IPS DF 4.7 (cell line): ENCODE measurements at regions not wholly inside any gene's neighbourhood (a gene's known extent, or its start where the extent isn't known, plus 50 kb on each side); places are given as distances from the start of the nearest gene placed in this dataset.

Experiments used
- DNase-seq: peaks from one replicate; pipeline ENCODE4 v3.0.0-alpha.2; 2013; ENCODE audit warnings: low spot score; ENCODE audit errors: extremely low read depth

DNA sequence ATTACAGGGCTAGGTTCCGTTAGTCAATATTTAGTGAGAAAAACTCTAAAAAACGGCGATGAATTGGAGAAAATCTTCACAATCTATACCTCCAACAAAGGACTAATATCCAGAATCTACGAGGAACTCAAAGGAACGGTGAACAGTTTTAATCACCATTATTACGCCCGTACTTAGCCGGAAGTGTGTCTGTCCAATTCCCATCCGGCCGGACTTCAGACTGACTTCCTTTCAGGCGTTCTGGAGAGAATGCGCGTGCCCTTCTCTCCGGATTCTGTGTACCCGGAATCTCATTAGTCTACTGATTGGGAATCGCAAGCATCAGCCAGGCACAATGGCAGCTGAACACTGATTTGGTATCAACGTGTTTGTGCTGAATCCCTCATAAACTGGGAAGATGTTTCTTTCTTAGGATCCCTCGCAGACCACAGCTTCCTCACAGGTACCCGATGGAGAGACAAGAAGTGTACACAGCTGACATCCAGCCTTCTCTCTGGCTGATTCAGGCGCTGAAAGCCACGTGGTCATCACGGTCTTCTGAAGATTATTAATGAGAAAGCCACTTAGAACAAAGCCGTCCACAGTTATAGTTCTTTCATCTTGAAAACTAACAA lies 239.9 kb downstream of the ZNF516 start:
- no peak for DNase-seq

DNA sequence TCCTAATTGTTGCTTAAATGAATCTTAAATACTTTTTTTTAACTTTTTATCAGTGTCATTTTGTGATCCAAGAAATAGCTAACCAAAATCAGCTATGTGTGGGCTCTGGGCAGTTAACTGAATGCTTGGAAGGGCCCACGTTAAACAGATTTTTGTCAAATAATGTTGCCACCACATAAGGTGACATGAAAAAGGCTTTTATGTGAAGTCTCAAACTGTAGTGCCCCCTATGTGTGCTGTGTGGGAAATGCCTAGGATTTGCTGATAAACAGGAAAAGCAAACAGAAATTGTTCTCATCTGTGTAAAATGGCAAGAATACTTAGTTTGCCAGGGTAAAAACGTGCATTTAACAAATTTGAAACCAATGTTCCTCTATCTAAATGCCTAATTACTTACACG lies 242.2 kb downstream of the ZNF516 start:
- no peak for DNase-seq

DNA sequence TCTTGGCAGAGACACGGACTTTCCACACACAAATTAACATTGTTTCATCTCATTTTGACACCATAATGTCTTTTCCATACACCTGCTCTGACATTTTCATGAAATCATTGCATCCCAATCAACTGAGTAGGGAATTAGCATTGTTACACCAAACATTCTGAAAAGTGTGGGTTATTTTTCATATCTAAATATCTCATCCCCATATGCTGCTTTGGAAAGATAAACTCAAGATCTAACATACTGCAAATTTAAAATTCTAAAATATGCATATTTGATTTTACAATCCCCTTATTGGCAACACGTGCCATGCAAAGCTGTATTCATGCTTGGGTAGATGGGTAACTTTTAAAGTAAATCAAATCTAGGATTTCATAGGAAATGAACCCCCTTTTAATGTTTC lies 242.9 kb downstream of the ZNF516 start:
- DNase-seq: no peak

DNA sequence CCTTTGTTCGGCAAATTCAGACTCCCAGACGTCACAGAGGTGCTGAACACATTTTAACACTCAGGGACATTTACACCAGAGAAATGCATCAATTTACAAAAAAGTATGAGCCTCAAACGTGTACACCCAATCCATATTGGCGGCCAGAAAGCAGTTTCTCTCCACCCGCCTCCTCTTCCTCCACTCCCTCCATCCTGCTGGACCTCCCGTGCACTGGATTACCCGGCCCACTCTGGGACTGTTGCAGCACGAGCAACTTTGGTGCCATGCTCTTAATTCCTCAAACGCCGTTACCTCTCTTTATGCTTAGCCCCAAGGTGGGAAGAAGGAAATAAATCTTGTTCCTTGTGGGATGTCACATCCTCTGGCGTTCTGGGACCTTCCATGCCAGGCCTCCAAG lies 243.4 kb downstream of the ZNF516 start:
- no peak for DNase-seq

DNA sequence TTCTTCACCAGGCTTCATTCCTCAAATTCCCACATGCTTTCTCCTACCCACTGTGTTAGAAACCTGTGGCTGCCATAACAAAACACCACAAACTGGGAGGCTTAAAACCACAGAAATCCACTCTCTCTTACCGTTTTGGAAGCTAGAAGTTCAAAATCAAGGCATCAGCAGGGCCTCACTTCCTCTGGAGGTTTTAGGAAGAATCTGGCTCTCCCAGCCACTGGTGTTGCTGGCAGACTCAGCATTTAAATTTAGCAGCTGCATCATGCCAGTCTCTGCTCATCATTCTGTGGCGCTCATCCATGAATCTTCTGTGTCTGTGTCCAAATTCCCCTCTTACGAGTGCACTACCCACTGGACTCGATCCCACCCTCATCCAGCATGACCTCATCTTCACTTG lies 248.5 kb downstream of the ZNF516 start:
- no peak for DNase-seq

DNA sequence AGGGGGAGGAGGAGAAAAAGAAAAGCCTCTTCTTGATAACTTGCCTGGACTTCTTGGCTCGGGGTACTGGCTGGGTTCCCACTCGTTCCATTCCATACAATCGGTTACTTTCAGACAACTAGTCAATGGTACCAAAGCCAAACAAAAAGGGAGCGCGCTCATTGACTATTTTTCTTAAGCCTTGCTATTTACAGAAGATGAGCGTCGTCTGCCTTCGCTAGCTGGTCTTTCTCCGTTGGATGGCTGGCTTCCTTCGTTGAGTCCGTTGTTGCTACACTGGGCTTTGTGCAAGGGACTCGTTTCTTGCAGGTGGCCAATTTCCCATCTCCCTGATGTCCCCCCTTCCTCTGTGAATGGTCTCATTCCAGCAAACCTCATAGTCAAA lies 260.4 kb downstream of the ZNF516 start:
- DNase-seq: no peak

DNA sequence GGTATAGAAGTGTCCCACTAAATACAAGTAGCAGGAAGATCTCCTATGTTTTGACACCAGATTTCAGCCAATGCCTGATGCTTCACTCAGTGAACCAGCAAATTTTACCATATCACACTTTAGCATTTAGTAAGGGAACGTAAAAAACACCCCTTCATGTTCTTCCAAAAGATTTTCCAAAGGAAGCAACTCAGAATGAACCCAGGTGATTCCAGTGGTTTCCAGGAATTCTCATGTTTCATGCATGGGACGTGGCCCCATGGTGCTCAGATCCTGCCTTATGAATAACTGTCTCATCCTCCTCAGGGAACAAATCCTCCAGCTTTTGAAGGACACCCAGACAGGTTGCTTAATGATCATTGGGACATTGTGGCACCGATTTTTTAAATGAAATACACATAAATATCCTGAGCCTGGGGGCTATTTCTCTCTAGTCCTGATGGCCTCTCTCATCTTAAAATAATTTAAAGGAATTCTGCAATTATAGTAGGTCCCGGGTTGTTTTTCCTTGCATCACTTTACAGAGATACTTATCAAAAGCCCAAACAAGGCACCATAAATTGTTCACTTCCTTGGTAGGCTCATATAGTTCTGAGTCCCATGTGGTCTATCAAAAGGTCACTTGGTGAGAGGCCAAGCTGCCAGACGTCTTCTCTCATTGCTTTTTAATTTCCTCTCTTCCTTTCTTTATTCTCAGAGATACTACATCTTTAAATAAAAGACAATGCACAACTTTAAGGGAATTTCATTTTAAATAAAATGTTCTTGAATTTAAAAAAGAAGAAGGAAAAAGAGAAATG lies 261.0 kb downstream of the ZNF516 start:
- no peak for DNase-seq

DNA sequence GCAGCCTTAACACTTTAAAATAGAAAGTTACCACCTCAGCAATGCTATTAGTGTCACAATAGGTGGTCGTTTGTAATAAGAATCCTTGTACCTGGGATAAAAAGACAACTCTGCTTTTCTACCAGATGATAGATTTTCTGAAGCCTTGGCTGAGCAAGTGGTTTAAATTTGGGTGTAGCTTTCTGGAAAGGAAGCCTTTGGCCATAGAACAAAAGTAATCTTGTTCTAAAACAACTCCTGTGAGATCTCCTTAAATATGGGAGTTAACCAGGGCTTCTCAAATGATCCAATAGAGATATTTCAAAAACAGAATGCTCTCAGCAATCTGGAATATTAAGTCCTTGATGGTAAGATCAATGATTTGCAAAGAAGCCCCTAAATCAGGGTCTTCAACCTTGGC lies 261.6 kb downstream of the ZNF516 start:
- DNase-seq: no peak

DNA sequence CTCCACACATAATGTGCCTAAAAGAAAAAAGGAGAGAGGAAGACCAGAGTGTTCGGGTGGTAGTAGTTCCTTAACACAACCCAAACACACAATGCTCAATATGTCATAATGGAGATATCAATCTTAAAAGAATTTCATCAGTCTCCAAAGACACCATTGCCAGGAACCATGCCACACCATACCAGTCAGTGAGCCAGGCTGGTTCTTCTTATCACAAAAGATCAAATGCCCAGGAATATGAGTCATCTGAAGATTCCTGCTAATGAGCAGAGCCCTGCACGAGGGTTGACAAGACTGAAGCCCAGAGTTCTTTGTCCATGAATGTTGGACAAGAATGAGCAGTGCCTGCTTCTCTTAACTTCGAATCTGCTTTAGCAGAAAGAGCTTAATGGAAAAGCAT lies 262.3 kb downstream of the ZNF516 start:
- DNase-seq: no peak

DNA sequence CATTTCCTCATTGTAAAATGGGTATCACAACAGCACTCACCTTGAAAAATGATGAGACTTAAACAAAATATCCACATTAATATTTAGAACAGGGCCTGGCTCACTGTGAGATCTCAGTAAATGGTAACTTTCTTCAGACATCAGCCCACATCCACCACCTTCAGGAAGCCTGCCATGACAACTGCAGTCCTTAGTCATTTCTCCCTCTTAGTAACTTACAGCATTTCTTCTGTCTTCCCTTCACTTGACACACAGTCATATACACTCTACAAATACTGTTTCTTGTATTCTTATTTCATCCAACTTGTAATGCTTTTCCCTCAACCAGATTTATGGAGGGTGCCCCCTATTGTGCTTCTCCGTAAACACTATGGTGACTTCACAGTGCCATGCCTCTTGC lies 263.0 kb downstream of the ZNF516 start:
- DNase-seq: no peak

DNA sequence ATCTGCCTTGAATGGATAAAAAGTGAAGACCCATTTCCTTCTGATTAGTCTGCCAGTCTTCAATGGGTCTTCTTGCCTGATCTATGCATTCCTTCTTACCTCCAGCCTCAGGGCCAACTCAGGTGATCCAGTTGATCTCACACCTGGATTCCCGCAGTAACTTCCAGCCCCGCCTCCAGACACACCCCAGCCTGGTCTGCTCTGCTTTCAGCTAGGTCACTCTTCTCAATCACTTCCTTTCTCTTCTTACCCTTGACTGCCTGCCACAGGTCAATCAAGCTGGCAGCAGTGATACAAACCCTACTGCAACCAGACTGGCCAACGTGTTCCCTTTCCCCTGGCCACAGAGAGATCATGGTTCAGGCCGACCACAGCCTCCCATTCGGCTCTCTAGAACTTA lies 263.6 kb downstream of the ZNF516 start:
- DNase-seq: no peak

DNA sequence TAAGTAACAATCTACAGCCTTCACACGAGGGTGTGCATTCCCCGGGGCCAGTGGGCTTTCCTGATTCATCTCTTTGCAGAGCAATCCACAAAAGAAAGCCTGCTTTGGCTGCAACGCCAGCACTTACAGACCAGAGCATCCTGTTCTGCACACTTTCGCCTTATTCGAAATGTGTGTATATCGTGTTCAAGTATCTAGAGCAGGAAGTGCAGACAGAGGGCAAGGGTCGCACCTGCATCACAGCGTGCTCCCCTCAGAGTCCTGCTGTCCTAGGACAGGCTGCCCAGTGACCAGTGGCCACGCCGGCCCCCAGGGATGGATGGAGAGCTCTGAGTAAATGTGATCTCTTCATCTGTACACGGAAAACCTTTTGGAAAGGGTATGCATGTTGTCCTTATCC lies 264.3 kb downstream of the ZNF516 start:
- no peak for DNase-seq

DNA sequence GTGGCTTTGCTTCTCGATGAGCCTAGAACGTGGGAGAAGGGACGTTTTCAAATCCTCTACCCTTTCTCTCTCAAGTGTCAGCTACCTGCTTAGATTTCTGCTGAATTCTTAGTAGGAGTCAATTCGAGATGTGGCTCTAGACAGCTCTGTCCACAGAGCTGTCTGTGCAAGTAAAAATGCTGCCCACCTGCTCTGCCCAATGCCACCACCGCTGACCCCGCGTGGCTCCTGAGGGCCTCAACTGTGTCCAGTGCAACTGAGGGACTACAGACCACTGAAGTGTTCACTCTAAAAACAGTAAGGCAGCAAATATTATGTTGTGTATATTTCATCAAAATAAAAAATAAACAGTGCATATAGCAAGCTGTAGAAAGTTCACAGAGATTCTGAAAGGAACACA lies 266.3 kb downstream of the ZNF516 start:
- DNase-seq: no peak

DNA sequence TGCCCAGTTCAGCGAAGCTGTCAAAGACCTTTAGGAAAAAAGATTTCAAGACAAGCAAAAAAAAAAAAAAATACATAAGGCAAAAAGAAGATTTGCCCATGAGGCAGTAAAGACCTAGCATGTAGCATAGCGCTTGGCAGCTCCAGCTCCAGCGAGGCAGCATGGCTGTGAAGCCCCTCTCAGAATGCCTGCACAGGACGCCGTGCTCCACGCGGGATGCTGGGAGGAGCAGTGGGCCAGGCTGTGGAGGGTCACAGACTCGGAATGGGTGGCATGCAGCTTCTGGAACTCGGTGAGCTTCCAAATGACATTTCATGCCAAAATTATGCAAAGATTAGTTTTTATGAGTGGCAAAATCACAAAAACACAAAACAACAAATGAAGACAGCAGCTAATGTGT lies 267.3 kb downstream of the ZNF516 start:
- no peak for DNase-seq

DNA sequence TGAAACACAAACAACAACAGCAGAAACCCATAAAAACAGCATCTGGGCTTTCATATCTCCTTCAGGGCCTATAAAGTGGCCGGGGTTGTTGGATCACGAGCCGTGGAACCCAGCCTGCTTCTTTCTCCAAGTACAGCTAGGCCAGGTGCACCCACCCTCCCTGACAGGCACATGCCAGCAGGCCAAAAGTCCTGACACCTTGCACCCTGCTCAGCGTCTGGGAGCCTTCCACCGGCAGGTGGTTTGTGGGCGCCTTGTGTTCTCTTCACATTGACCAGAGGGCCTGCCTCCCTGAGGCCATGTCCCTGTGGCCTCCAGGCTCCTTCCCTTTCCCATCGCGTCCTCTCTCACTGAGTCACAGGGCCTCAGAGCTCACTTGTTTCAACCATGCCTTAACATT lies 271.6 kb downstream of the ZNF516 start:
- no peak for DNase-seq

DNA sequence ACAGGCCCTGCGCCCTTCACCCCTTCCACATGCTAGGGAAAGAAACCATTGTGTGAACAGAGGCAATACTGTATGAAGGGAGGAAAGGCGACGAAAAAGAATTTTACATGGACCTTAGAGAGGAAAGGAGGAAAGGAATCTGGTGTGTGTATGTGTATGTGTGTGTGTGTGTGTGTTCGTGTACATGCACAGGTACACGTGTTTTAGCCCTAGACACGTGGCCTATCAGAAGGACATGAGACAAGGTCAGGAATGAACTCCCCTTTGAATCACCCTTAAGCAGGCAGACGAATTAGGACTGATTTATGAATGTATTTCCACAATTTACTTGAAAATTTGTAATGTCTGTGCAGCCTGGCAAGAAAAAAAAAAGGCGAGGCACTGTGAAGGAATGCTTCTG lies 276.0 kb downstream of the ZNF516 start:
- no peak for DNase-seq

DNA sequence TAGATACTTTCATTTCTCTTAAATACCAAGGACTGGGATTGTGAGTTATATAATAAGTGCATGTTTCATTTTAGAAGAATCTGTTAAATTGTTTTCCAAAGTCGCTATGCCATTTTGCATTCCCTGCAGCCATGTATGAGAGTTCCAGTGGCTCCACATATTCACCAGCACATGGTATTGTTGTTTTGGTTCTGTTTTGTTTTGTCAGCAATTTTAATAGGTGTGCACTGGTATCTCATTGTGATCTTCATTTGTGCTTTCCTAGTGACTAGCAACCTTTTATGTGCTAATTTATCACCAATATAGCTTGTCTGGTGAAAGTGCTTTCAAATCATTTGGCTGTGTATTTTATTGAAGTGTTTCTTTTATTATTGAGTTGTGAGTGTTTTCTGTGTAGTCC lies 278.9 kb downstream of the ZNF516 start:
- no peak for DNase-seq

DNA sequence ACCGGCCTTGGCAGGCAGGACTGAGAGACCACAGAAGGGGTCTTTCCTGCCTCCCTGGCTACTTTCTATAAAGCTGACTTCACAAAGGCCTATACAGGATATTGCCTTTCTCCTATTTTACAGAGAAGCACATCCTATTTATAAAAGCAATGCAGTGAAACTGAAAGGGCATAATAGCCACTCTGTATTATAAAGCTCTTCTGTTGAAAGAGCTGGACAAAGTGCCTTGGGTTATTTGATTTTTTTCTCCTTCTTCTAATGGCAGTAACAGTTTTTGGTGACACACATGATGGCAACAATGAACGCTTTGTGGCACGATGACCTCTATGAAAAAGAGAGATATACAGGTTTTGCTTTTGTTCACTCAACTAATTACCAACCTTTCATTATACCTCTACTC lies 281.1 kb downstream of the ZNF516 start:
- no peak for DNase-seq

DNA sequence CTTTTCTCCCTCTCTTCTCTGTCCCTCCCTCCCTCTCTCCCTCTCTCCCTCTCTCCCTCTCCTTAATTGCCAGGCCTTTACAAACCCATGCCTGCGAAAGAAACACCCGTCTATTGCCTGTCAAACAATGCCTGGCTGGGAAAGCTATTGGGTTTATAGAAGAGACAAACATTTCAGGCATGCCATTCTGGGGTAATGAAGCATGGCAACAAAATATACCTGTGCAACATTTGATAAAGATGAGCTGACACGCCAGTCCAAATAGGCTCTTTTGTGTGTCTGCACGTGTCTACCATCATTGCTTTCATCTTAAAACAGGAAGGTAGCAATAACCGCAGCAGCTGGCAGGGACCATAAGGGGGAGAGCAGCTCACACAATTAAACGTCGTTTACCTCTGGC lies 282.1 kb downstream of the ZNF516 start:
- no peak for DNase-seq

DNA sequence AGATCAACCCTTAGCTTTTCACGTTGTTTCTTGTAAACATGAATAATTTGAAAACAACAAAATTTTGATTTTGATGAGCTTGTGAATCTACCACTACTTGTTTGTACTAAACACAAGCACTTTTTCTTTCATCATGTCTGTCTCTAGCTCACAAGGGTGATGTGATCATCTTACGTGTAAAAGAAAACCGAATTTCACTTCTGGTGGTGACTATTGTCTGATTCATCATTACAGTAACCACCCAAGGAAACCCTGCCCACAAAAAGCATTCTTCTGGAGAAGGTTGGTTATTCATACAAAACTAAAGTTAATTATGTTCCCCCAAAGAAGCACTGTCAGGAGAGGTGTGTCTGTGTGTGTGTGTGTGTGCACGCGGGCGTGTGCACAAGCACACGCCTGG lies 285.4 kb downstream of the ZNF516 start:
- no peak for DNase-seq

DNA sequence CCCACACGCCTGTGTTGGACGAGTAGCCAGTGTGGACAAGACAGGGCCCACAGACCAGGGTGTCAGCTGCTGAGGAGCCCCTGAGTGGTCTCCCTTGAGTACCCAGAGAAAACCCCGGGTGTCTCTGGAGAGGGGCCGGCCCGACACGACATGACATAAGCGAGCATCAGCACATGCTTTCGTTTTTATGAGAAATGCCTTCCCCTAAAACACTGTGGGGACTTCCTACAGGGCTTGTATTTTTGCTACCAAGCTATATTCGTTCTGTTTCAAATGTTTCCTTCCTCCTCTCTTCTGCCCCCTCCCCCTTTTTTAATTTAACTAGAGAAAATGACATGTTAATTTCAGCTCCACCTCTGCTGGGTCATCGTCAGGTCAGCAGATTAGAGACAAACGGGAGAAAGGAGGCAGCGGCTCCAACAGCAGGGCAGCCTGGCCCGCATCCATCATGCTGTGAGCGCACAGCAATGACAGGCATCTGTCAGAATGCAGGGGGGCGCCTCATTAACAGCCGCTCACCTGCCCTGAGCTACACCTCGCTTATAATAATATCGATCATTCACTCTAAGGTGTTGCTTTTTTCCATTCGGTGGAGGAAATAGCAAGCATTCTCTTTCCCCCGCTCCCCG lies 286.2 kb downstream of the ZNF516 start:
- no peak for DNase-seq

DNA sequence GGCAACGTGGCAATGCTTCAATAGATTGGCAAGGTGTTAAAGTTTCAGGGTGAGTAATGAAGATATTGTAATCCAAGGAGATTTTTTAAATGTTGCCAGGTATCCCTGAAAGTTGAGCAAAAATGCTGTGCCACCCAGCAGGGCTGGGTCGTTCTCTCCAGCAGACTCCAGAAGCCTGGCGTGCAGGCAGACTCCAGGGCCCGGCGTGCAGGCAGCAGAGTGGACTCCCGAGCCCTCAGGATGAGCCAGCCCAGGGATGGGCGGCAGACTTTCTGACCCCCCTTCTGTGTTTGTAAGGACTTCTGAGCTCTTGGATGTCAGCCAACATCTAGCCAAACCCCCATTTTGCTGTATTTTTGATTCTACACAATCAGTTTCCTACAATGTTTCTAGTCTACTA lies 289.1 kb downstream of the ZNF516 start:
- no peak for DNase-seq

DNA sequence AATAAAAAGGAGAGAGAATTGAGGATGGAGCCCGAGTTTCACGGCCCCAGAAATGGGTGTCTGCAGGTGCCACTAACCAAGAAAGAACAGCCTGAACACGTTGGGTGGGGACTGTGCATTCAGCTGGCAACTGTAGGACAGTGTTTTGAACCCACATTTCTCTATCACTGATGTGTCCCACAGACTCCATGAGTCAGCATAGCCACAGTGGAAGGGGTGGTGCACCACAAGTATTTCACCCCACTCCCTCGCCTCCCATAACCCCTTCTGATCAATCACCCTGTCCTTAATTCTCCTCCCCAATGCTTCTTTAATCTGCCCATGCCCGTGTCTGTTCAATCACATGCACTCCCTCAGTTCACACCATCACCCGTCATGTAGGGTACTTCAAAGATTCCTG lies 291.5 kb downstream of the ZNF516 start:
- DNase-seq: no peak
